H9 (cell line): ENCODE measurements at regions not wholly inside any gene's neighbourhood (a gene's known extent, or its start where the extent isn't known, plus 50 kb on each side); places are given as distances from the start of the nearest gene placed in this dataset.

Experiments
- DNase-seq: peaks from one replicate; pipeline ENCODE4 v3.0.0-alpha.2; 2017
- H2AFZ ChIP-seq: one replicate; pipeline ENCODE4 v1.6.1; 2013; ENCODE audit warnings: mild to moderate bottlenecking, low read length, control low read depth, moderate library complexity
- H2AK5ac ChIP-seq: 2 replicates; pipeline ENCODE4 v1.6.1; 2013; ENCODE audit warnings: low read length, control low read depth, mixed read lengths; ENCODE audit not compliant: insufficient read length
- H2BK120ac ChIP-seq: one replicate; pipeline ENCODE4 v1.6.1; 2013; ENCODE audit warnings: low read depth, mild to moderate bottlenecking, low read length, control low read depth, inconsistent platforms; ENCODE audit not compliant: poor library complexity, severe bottlenecking
- H2BK12ac ChIP-seq: 2 replicates; pipeline ENCODE4 v1.6.1; 2013; ENCODE audit warnings: low read length, control low read depth, mixed read lengths, low read depth; ENCODE audit not compliant: insufficient read length
- H2BK15ac ChIP-seq: 2 replicates; pipeline ENCODE4 v1.6.1; 2013; ENCODE audit warnings: low read depth, low read length, control low read depth
- H2BK20ac ChIP-seq: one replicate; pipeline ENCODE4 v1.6.1; 2013; ENCODE audit warnings: low read depth, mild to moderate bottlenecking, low read length, control low read depth, inconsistent platforms; ENCODE audit not compliant: poor library complexity, severe bottlenecking
- H2BK5ac ChIP-seq: 2 replicates; pipeline ENCODE4 v1.6.1; 2013; ENCODE audit warnings: low read length, control low read depth, mixed read lengths; ENCODE audit not compliant: insufficient read length
- H3K14ac ChIP-seq: 2 replicates; pipeline ENCODE4 v1.6.1; 2013; ENCODE audit warnings: low read length, control low read depth; ENCODE audit not compliant: insufficient read depth
- H3K18ac ChIP-seq: 2 replicates; pipeline ENCODE4 v1.6.1; 2013; ENCODE audit warnings: low read depth, mild to moderate bottlenecking, mixed read lengths, low read length, control low read depth; ENCODE audit not compliant: insufficient read length
- H3K23ac ChIP-seq: 2 replicates; pipeline ENCODE4 v1.6.1; 2013; ENCODE audit warnings: low read length, control low read depth, mixed read lengths, low read depth; ENCODE audit not compliant: insufficient read length
- H3K23me2 ChIP-seq: 2 replicates; pipeline ENCODE4 v1.6.1; 2013; ENCODE audit warnings: low read depth, mild to moderate bottlenecking, mixed read lengths, low read length, control low read depth; ENCODE audit not compliant: insufficient read length, poor library complexity, severe bottlenecking
- H3K27ac ChIP-seq: 2 replicates; pipeline ENCODE4 v1.5.1; 2013; ENCODE audit warnings: low read length, control low read depth, mixed read lengths, low read depth; ENCODE audit not compliant: insufficient read length
- H3K27me3 ChIP-seq: 2 replicates; pipeline ENCODE4 v1.6.1; 2013; ENCODE audit warnings: low read length, control low read depth, inconsistent platforms; ENCODE audit not compliant: insufficient read depth
- H3K4ac ChIP-seq: 2 replicates; pipeline ENCODE4 v1.6.1; 2013; ENCODE audit warnings: low read depth, mild to moderate bottlenecking, control low read depth, inconsistent platforms, low read length, moderate library complexity
- H3K4me1 ChIP-seq: 2 replicates; pipeline ENCODE4 v1.6.1; 2013; ENCODE audit warnings: low read length, control low read depth, inconsistent platforms; ENCODE audit not compliant: insufficient read depth
- H3K4me2 ChIP-seq: 2 replicates; pipeline ENCODE4 v1.6.1; 2013; ENCODE audit warnings: low read length, control low read depth, mixed read lengths; ENCODE audit not compliant: insufficient read length, insufficient read depth
- H3K56ac ChIP-seq: 2 replicates; pipeline ENCODE4 v1.6.1; 2013; ENCODE audit warnings: low read depth, mild to moderate bottlenecking, mixed read lengths, low read length, control low read depth; ENCODE audit not compliant: insufficient read length
- H3K79me1 ChIP-seq: 2 replicates; pipeline ENCODE4 v1.6.1; 2013; ENCODE audit warnings: low read depth, mild to moderate bottlenecking, moderate library complexity, low read length, control low read depth, inconsistent platforms; ENCODE audit not compliant: insufficient read depth, poor library complexity, severe bottlenecking
- H3K79me2 ChIP-seq: 2 replicates; pipeline ENCODE4 v1.6.1; 2013; ENCODE audit warnings: low read length, control low read depth, inconsistent platforms; ENCODE audit not compliant: insufficient read depth
- H3K9ac ChIP-seq: 2 replicates; pipeline ENCODE4 v1.6.1; 2013; ENCODE audit warnings: low read length, control low read depth, mixed read lengths; ENCODE audit not compliant: insufficient read length; ENCODE audit errors: extremely low read depth
- H3K9me3 ChIP-seq: one replicate; pipeline ENCODE4 v1.6.1; 2013; ENCODE audit warnings: low read depth, low read length, inconsistent platforms; ENCODE audit not compliant: control insufficient read depth
- H3T11ph ChIP-seq: one replicate; pipeline ENCODE4 v1.6.1; 2013; ENCODE audit warnings: mild to moderate bottlenecking, low read length, control low read depth, inconsistent platforms
- H4K20me1 ChIP-seq: one replicate; pipeline ENCODE4 v1.6.1; 2013; ENCODE audit not compliant: control insufficient read depth, insufficient read length, insufficient read depth
- H4K5ac ChIP-seq: 2 replicates; pipeline ENCODE4 v1.6.1; 2013; ENCODE audit warnings: low read depth, mild to moderate bottlenecking, mixed read lengths, low read length, control low read depth; ENCODE audit not compliant: insufficient read length
- H4K8ac ChIP-seq: replicated peaks from 2 replicates; pipeline ENCODE4 v1.6.1; 2013; ENCODE audit warnings: low read length, control low read depth, mixed read lengths, low read depth; ENCODE audit not compliant: insufficient read length
- H4K91ac ChIP-seq: 2 replicates; pipeline ENCODE4 v1.6.1; 2013; ENCODE audit warnings: low read depth, mild to moderate bottlenecking, moderate library complexity, mixed read lengths, low read length, control low read depth; ENCODE audit not compliant: insufficient read length
- H3K27ac Mint-ChIP-seq, 3 experiments: 2 replicates in 2 of 3; 3 replicates in 1 of 3; pipeline ENCODE4 v1.8.0; 2020 to 2021; ENCODE audit warnings: mixed read lengths in 3 of 3, mild to moderate bottlenecking in 1 of 3, moderate library complexity in 1 of 3
- H3K27me3 Mint-ChIP-seq: 2 replicates; pipeline ENCODE4 v1.8.0; 2021; ENCODE audit warnings: low read depth, mild to moderate bottlenecking, moderate library complexity, mixed read lengths
- H3K36me3 Mint-ChIP-seq, 3 experiments: 2 replicates in 2 of 3; 3 replicates in 1 of 3; pipeline ENCODE4 v1.8.0; 2020 to 2021; ENCODE audit warnings: low read depth in 3 of 3, mixed read lengths in 3 of 3; ENCODE audit not compliant: insufficient read depth in 1 of 3
- H3K4me1 Mint-ChIP-seq, 2 experiments: 2 replicates each; pipeline ENCODE4 v1.8.0; 2020; ENCODE audit warnings: mixed read lengths in 2 of 2
- H3K4me3 Mint-ChIP-seq, 2 experiments: 2 replicates in 1 of 2; 3 replicates in 1 of 2; pipeline ENCODE4 v1.8.0; 2020 to 2021; ENCODE audit warnings: mild to moderate bottlenecking in 2 of 2, mixed read lengths in 2 of 2, moderate library complexity in 1 of 2
- H3K9me3 Mint-ChIP-seq, 2 experiments: 2 replicates in 1 of 2; 3 replicates in 1 of 2; pipeline ENCODE4 v1.8.0; 2020; ENCODE audit warnings: mild to moderate bottlenecking in 2 of 2, mixed read lengths in 2 of 2, moderate library complexity in 1 of 2
- WGBS: extraction: QIAGEN DNeasy Blood & Tissue Kit; methylation state at CpG from one replicate; pipeline ENCODE4 v1.1.7; 2013; ENCODE audit warnings: missing lambda C conversion rate, low lambda C conversion rate, mixed read lengths; ENCODE audit not compliant: insufficient read length; ENCODE audit errors: extremely low coverage; 5-methylcytosine and 5-hydroxymethylcytosine counted together
- TF ChIP-seq, protein P1 (sequence below): fragments of 200-600 bp; sonication (generic); conservative IDR thresholded peaks from 3 replicates; pipeline ENCODE4 v1.8.0; 2021; ENCODE audit warnings: antibody characterized with exemption, mild to moderate bottlenecking

DNA sequence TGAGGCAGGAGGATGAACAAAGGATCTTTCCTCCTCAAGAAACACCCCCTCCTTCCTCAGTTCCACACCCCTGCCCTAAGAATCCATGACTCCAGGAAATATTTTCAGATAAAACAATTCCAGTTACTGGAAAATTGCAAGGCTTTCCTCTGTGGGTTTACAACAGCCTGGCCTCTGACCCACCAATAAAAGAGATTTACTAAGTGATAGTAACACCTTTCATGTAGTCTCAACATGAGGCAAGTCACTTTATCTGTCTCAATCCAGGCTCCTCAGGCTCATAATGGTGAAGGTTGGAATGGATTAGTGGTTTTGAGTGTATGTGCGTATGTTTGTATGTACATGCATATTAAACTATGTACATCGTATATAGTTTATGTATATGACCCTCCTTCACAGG, 71.4 kb upstream of the PPP2R5A start:
- no peak overlapping the region for H2BK120ac ChIP-seq
- Mint-ChIP-seq H3K36me3 (no peaks in the 10 kb centered on the region; a peak in 1 of 7 replicates), H3K4me1 (peaks cover 14 to 22% of the 10 kb centered on the region in 2 experiments), H3K4me3 (no peak overlapping the region), H3K27ac (no peak overlapping the region), H3K9me3 (no peaks in the 10 kb centered on the region), H3K27me3 (no peaks in the 10 kb centered on the region)
- H3K18ac ChIP-seq, result no peak overlapping the region
- H3K14ac ChIP-seq, result no peak overlapping the region
- H3K9ac ChIP-seq, result no peak overlapping the region
- no peak overlapping the region for H2BK12ac ChIP-seq
- H2AFZ ChIP-seq, result no peak overlapping the region
- H3K23me2 ChIP-seq, result no peaks in the 10 kb centered on the region
- H3T11ph ChIP-seq, result no peak overlapping the region
- DNase-seq, result no peak
- no peak overlapping the region for H3K4me2 ChIP-seq
- no peaks in the 10 kb centered on the region for H3K9me3 ChIP-seq
- no peak overlapping the region for H3K56ac ChIP-seq
- H3K23ac ChIP-seq, result no peak overlapping the region
- WGBS, result no CpG with 5 or more reads among the region's 2 CpGs
- H3K4ac ChIP-seq, result no peak overlapping the region
- no peak overlapping the region for H4K5ac ChIP-seq
- H3K4me1 ChIP-seq, result no peaks in the 10 kb centered on the region
- no peak overlapping the region for H2AK5ac ChIP-seq
- no peak overlapping the region for H4K91ac ChIP-seq
- no peak overlapping the region for H2BK15ac ChIP-seq
- H3K79me1 ChIP-seq, result no peaks in the 10 kb centered on the region
- H3K27ac ChIP-seq, result no peak overlapping the region
- no peak overlapping the region for H2BK20ac ChIP-seq
- H3K79me2 ChIP-seq, result no peaks in the 10 kb centered on the region
- H4K8ac ChIP-seq, result no peak overlapping the region
- TF ChIP-seq, protein P1, sequence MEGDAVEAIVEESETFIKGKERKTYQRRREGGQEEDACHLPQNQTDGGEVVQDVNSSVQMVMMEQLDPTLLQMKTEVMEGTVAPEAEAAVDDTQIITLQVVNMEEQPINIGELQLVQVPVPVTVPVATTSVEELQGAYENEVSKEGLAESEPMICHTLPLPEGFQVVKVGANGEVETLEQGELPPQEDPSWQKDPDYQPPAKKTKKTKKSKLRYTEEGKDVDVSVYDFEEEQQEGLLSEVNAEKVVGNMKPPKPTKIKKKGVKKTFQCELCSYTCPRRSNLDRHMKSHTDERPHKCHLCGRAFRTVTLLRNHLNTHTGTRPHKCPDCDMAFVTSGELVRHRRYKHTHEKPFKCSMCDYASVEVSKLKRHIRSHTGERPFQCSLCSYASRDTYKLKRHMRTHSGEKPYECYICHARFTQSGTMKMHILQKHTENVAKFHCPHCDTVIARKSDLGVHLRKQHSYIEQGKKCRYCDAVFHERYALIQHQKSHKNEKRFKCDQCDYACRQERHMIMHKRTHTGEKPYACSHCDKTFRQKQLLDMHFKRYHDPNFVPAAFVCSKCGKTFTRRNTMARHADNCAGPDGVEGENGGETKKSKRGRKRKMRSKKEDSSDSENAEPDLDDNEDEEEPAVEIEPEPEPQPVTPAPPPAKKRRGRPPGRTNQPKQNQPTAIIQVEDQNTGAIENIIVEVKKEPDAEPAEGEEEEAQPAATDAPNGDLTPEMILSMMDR, result no peak
- H2BK5ac ChIP-seq, result no peak overlapping the region
- no peaks in the 10 kb centered on the region for H4K20me1 ChIP-seq
- no peaks in the 10 kb centered on the region for H3K27me3 ChIP-seq
